GM18517 (cell line): ENCODE measurements at regions not wholly inside any gene's neighbourhood (a gene's known extent, or its start where the extent isn't known, plus 50 kb on each side); places are given as distances from the start of the nearest gene placed in this dataset.
"Not testable (repeated sequence)": the region's sequence is repeated elsewhere in the genome, so short reads cannot be mapped to it uniquely, and the experiment has no call there.

Source experiments
- ATAC-seq: cut with Tn5 transposase; IDR thresholded peaks from one replicate; pipeline ENCODE4 v1.9.1; 2021; ENCODE audit warnings: mild to moderate bottlenecking, moderate library complexity; ENCODE audit not compliant: unreplicated experiment

DNA sequence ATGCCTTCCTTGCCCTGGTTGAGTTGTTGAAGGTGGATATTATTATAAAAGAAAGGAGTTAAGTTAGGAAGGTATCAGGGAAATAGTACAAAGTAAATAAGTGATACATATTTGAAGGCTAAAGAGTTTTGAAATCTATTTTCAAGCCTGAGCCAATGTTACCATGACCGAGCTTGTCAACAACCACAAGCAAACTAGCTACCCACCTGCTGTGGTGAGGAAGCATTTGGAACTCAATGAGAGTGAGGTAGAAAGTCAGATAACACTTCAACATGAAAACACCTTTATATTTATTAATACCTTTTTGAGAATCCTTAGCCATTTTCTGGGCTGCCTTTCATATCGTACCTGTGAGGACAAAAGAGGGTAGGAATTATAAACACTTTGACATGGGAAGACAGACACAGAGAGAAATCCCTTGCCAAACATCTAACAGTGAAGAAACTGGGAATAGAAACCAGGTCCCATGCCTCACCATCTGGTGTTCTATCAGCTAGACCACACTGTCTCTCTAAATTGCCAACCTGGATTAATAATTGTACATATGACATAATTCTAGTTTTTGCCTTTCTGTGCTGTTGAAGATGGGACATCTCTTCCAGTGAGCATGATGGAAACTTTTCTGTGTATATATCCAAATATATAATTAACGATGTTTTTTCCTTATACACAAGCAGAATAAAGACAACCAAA is 606.4 kb upstream of the NR3C2 start:
- no peak for ATAC-seq

DNA sequence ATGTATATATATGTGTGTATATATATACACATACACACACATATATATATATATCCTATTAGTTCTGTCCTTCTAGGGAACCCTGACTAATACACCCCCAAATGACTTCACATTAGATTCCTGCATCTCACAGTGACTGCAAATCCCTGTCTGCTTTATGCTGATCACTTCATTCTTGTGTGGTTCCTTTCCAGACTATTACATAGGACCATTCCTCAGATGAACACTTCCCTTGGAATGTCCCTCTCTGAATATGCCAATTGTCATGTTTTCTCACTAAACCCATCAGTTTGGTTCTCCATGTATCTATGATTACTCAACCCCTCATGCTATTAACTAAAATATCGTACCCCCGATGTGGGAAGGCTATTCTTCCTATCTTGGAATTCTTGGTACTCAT is 605.2 kb upstream of the NR3C2 start:
- no peak for ATAC-seq

GRCh38 chr4:149045731-149046130 is 603.5 kb upstream of the NR3C2 start:
- no peak for ATAC-seq

DNA sequence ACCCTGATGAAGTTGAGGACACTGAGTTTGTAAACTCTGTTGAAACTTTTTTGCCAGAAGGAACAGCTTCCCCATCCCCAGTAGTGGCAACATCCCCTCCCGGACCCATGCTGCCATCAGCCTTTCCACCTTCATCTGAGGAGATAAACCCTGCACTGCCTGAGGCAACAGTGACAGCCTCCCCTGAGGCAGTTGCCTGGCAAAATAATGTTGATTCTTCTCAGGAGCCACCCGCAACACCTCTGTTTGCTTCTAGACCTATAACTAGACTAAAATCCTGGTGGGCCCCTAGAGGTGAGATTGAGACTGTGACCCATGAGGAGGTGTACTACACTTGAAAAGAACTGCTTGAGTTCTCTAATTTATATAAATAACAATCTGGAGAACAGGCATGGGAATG is 597.6 kb upstream of the NR3C2 start:
- not testable (repeated sequence) for ATAC-seq

GRCh38 chr4:149031399-149031798 is 589.2 kb upstream of the NR3C2 start:
- ATAC-seq, result peak; percentile 74

DNA sequence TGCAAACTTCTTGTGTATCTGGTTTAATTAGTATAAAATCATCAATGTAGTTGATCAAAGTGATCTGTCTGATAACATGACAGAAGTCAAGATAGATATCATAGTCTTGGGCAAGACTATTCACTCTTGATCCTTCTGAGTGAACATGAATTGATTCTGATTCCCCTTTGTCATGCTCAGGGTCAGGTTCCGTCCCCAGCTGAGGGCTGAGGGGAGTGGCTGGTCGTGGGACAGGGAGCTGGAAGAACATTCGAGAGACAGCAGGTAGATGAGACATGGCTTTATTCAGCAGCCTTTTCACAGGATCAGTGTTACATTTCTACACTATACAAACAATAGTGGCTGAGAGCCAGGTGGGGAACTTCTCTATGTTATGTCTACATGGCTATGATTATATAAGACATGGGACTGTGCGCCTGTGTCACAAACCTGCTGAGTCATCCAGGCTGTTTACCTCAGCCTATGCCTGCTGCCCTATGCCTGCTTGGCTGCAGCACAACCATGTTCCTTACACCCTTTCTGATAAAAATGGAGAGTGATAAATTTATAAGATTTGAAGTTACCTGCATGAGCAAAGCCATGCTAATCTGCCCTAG is 586.9 kb upstream of the NR3C2 start:
- no peak for ATAC-seq

GRCh38 chr4:149026696-149027095 is 584.5 kb upstream of the NR3C2 start:
- ATAC-seq, result no peak

DNA sequence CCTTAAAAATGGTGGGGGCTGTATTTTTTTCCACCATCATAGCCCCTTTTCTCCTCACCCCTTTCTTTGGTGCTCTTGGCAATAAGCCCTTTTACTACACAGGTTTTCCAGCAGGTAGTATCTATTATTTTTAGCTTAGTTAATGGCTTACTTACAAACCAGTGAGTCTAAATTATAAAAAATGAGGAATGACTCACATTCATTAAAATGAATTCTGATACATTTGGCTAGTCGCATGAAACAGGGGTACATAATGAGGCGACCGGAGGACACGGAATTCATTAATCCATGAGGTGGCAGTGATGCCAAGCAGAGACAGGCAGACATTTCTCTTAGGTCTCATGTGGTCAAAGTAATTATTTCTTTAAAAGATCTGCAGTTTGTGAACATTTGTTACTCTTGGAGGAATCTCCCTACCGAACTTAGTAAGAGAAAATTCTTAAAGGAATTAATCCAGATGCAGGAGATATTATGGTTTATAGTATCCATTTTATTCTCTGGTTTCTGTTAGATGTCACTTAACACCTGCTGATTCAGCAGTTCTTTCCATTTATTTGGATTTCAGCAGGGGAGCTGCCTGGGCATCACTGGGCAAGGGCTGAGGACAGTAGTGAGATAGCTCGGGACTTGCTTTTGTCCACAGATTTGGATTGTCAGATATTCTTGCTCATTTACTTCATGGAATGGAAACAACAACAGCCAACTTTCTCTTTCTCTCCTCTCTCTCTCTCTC is 575.0 kb upstream of the NR3C2 start:
- no peak for ATAC-seq

DNA sequence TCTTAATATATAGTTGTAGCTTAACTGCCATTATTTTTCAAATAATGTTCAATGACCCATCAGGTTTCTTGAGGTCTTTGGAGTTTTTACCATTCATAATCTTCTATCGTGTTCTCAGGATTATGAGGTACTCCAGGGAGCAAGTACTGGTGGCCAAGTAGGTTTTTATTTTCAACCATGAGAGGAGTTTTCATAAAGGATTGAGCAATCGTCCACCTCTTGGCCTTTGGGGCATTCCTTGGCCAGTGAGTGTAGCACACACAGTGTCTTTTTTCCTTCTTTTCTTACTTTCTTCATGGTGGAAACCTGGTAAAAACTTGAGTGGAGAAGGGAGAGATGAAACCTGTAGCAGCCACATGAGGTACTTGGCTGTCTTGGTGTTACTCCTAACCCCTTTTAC is 567.0 kb upstream of the NR3C2 start:
- ATAC-seq, result no peak

- ATAC-seq, result no peak
Observed at GRCh38 chr4:149008415-149009025, 566.3 kb upstream of the NR3C2 start.

GRCh38 chr4:149005191-149005590 is 563.0 kb upstream of the NR3C2 start:
- no peak for ATAC-seq

DNA sequence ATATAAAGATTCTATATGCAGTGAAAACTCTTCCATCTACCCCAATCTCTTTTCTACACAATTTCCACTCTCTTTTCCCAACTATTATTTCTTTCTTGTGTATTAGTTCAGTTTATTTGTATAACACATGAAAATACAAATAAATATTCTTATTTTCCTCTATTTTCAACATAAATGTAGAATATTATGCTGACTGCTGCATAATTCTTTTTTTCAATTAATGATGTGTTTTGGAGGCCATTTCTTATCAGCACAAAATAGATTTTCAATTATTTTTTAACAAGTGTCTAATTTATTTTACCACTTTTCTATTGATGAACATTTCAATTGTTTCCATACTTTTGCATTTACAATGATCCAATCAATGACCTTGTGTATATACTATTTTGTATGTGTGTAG is 557.7 kb upstream of the NR3C2 start:
- no peak for ATAC-seq

DNA sequence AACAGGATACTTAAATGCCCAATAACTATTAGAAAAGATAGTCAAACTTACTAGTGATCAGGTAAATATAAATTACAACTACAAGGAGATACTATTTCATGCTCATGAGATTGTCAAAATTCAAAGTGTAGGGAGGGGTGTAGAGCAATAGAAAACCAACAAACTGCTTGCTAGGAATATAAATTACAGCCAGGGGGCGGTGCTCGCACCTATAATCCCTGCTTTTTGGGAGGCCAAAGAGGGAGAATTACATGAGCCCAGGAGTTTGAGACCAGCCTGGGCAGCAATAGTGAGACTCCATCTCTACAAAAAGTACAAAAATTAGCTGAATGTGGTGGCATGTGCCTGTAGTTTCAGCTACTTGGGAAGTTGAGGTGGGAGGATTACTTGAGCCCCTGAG is 556.5 kb upstream of the NR3C2 start:
- ATAC-seq, result no peak

GRCh38 chr4:148986951-148987350 is 544.7 kb upstream of the NR3C2 start:
- no peak for ATAC-seq

GRCh38 chr4:148984951-148985350 is 542.7 kb upstream of the NR3C2 start:
- no peak for ATAC-seq

DNA sequence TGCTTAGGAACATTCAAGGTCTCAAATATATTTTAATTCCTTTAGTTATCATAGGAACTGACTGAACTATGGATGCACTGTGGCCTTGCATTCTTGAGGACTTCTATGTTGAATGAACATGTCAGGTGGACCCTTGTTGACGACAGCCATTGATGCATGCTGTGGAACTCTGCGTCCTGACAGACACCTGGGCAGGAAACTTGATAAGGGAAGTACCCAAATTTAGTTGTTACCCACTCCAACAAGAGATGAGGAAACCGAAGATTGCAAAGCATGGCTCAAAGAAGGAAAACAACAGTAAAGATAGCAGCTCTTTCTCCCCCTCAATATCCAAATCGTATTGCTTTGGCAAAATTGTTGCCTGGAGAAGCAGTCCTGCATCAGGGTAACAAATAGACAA is 540.0 kb upstream of the NR3C2 start:
- no peak for ATAC-seq

DNA sequence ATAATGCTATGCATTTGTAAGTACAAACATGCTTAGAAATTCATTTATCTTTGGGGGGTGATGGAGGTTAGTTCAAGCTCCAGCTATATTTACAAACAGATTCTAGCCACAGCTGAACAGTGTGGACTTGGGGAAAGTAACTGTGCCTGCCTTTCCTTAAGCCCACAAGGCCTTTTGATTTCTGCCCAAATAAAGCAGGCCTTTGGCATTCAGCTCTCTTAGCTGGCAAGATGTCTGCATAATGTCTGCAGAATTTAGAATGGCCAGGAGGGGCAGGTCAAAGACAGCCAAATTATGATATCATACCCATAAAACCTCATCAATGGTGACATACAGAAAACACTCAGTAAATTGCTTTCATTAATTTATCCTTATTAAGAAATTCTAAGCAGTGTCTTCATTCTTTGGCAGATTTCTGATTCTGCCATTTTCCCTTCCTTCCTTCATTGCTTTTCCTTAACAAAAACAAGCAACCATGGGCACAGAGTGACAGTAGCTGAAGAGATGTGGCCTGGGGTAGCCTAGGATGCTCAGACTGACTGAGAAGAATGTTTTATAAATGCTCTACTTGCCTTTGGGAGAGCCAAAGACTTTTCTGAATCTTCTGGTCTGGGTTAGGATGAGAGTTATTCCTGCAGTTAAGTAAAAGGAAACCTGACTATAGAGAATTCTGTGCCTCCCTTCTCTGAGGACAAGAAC is 538.7 kb upstream of the NR3C2 start:
- ATAC-seq, result no peak

DNA sequence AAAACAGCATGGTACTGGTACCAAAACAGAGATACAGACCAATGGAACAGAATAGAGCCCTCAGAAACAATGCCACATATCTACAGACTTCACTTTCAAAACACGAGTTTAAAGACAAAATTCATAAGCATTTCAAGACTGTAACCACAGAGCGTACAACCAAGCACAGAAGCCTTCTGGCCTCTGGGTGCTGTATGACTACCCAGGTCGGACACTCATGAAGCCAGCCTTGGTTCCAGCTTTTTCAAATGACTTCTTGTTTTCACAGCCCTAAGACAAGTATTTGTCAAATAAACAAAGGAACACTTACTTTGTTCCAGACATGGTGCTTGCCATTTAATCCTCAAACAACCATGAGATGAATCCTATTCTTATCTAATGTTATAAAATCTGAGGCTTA is 536.1 kb upstream of the NR3C2 start:
- no peak for ATAC-seq

DNA sequence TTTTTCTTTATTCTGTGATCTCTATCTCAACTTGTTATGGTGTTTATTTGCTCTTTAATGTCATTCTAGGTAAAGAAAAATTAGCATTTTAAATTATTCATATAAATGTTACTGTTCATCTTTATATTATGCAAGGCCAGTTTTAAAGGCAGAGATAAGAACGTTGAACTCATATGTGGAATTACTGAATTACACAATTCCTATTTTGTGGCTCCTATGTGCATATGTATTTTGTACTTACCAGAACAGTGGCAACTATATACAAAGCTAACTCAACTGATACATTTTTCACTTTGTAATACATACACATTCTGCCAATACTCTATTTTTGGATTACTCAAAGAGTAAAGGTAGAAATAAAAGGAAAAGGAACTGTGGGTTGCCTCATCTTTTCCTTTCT is 533.2 kb upstream of the NR3C2 start:
- no peak for ATAC-seq

DNA sequence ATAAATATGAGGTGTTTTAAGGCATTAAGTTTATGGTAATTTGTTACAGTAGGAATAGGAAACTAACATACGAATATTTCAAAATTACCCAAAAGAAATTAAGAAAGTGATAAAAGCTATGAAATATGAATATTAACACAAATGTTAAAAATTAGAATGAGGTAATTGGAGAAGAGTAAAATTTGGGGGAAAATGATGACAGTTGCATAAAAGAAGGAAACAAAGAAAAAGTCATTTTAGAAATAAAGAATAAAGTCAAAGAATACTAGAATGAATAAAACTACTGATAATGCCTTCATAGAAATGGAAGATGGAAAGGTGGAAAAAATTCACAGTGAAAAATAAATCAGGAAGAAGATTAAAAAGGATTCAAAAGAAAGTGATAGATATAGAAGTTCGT is 522.9 kb upstream of the NR3C2 start:
- ATAC-seq, result no peak

- ATAC-seq, result no peak
Observed at GRCh38 chr4:148964456-148964855, 522.2 kb upstream of the NR3C2 start.
